ENCODE measurements at regions not wholly inside any gene's neighbourhood (a gene's known extent, or its start where the extent isn't known, plus 50 kb on each side); places are given as distances from the start of the nearest gene placed in this dataset.

- TF ChIP-seq CTCF (IDR thresholded peaks at IDR 0.05) (no peak), ZFX (IDR thresholded peaks at IDR 0.05; ENCODE audit: borderline replicate concordance) (no peak)
These were observed 242.9 kb downstream of the PTEN start for GRCh38 chr10:88106366-88106765.

Data from 22Rv1 (cell line).